ENCODE measurements at regions not wholly inside any gene's neighbourhood (a gene's known extent, or its start where the extent isn't known, plus 50 kb on each side); places are given as distances from the start of the nearest gene placed in this dataset.

GRCh38 chr22:48276994-48277867 is 1514.8 kb downstream of the TBC1D22A start:
- no peak for TF ChIP-seq EZH2 (IDR thresholded peaks at IDR 0.05; ENCODE audit: insufficient read depth, poor library complexity, severe bottlenecking)
- TF ChIP-seq EZH2phosphoT487 (IDR thresholded peaks at IDR 0.05; ENCODE audit: insufficient read depth, low read depth), result no peak
